SK-N-DZ (cell line): ENCODE measurements at regions not wholly inside any gene's neighbourhood (a gene's known extent, or its start where the extent isn't known, plus 50 kb on each side); places are given as distances from the start of the nearest gene placed in this dataset.
A peak's percentile ranks its signal among the peaks of the same experiment; 100 is the strongest.

Source experiments
- DNase-seq: peaks from one replicate; pipeline ENCODE4 v3.0.0-alpha.2; 2015; ENCODE audit warnings: low spot score

DNA sequence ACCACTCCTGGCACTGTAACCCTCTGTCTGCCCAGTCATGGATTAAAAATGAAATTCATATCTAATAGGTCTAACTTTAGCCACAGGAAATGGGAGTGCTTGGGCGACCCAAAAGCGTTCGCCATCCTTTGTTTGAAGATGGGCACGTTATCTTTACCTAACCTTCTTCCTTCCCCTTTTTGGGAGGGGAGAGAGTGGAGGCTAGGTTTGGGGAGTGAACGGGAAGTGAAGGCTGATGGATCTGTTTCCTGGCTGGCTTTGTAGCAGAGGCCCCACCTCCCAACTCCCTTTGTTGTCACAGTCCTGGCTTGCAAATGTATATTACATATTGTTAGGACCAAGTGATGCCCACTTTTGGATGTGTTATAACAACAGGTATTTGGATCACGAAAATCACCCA, 98.1 kb upstream of the ARHGEF3 start:
- no peak for DNase-seq

DNA sequence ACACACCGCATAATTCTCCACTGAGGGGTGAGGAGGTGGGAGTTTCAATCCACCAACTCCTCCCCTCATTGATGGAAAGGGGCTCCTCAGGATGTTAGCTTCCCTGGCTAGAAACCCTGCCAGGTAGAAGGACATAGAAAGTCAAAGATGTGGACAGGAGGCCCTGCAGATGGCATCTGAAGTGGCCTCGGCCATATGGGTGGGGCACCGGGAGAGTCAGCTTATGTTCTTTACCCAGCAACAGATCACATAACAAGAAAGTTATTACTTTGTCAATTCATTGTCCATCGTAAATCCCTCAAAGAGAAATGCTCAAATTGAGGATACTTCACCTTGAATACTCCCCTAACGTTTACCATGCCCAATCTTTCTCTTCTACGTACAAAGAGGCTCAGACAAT, 97.3 kb upstream of the ARHGEF3 start:
- no peak for DNase-seq

DNA sequence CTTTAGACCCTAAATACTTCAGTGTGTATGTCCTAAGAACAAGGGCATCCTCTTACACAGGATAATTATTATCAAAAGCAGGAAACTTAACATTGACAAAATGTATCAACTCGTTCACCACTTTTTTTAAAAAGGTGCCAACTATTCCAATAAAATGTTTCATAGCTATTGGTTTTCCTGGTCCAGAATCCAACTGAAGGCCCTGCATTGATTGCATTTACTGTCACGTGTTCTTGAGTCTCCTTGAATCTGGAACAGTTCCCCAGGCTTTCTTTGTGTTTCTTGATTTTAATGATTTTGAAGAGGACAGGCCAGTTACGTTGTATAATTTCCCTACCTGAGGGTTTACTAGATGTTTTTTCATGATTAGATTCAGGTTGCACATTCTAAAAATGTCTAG, 94.6 kb upstream of the ARHGEF3 start:
- DNase-seq, result no peak

DNA sequence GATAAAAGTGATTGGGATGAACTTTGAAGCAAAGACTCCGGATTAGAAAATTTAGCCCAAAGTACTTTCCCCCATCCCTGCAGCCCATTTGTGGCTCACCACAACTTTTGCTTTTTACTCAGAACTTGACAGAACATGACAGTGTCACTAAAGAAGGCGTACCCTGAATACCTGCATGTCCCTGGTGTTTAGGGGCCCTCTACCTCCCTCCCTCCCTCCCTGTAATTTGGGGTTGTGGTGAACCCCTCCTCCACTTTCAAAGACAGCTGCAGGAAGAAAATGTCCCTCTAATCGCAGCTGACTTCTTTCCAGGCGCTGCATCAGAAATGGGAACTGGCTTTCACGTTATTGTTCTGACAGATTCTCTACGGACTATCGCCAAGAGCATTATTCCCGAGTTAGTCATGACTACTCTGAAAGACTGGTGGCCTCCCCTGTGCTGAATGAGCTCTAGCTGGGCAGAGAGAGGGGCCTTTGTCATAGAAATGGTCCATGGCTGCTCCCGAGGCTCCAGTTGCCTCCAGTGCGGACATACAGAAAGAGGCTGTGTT, 93.2 kb upstream of the ARHGEF3 start:
- DNase-seq, result no peak

DNA sequence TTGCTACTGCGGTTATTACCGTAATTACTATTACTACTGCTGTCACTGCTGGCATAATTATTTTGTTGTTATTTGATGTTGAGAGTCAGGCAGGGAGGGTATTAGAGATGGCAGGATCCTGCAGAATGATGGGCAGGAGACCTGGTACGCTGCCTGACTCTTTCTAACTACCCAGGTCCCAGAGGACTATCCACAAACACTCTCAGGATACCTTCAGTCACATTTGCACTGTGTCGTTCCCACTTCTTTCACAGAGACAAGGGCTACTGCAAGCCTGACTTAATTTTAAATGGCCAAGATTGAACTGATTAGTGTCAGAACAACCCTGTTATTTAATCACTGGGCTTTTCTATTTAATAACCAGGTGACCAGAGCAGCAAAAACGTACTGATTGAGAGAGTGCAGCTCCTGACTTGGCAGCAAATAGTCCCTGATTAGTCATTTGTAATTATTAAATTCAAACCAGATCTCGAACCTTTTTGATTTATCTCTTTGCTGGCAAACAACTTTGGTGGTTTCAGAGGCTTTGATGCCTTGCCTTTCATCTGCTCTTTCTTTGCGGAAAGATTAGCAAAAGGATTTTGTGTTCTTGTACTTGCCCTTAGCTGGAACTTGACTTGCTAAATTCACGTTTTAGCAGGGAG, 88.8 kb upstream of the ARHGEF3 start:
- peak; percentile 94 for DNase-seq

DNA sequence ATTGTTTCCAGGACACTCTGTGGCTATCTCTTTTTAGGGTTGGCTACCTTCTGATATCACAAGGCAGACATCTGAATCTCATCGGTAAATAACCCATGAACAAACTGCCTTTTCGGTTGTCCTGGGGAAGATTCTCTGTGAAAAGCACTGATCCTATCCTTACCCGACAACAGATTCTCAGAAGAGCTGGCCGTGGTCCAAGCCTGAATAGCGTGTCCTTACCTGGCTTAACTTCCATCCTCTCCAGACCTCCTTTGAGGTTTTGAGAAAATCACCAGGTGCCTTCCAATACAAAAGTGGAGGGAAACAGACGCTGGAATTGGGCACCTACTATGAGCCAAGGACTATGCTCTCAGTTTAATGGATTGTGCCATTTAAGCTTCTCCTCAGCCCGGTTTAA, 87.4 kb upstream of the ARHGEF3 start:
- peak; percentile 27 for DNase-seq

DNA sequence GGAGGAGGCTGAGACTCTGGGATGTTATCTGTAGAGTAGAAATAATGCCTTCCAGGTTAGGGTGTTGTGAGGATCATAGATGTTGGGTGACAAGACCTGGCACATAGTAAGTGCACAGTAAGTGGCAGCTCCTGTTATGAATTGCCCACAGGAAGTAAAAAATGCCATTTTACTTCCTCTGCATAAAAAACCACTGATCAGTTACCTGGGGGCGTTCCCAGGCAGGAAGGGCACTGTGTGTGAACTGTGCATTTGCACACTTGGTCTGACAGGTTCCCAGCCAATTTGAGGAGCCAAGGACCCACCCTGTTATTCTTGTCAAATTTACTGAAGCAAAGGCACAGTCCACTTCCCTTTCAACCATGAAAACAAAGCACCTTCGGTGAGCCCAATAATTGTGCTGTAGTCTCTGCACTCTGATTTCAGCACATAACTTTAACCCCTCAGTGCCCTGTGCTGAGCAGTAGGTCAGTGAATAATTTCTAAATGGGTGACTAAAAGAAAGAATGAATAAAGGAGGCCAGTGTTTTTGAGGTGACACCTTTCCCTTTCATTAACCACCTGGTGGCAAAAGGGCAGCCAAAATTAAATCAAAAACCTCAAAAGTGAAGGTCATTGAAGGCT, 85.8 kb upstream of the ARHGEF3 start:
- no peak for DNase-seq

DNA sequence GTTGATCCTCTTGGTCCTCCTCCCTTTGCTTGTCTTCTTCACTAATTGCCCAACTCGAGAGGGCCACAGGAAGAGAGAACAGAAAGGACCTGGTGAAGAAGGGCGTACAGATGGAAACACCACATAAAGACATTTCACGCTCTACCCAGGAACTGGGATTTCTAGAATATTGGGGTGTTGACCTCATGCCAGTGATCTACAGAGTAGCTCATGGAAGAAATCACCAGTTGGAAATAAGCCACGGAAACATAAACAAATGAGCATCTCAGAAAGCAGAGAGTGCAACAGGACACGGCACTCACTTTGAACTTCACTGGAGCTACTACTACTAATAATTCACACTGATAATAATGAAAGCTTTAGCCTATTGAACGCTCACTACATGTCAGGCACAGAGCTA, 84.6 kb upstream of the ARHGEF3 start:
- no peak for DNase-seq

DNA sequence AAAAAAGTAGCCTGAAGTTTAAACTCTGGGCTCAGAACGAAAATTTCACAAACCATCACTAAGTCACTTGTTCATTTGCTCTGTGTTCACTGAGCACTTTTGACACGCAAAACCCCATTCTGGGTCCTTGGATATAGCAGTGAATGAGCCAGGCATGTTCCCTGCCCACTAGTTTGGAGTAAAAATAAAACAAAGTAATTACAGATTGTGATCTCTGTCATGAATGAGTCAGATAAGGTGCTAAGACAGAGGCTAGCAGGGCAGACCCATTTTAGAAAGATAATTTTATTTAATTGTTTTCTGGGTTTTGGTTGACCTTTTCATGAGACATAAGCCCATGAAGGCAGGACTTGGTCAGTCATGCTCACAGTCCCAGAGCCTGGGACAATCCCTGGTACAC, 84.1 kb upstream of the ARHGEF3 start:
- DNase-seq, result no peak

DNA sequence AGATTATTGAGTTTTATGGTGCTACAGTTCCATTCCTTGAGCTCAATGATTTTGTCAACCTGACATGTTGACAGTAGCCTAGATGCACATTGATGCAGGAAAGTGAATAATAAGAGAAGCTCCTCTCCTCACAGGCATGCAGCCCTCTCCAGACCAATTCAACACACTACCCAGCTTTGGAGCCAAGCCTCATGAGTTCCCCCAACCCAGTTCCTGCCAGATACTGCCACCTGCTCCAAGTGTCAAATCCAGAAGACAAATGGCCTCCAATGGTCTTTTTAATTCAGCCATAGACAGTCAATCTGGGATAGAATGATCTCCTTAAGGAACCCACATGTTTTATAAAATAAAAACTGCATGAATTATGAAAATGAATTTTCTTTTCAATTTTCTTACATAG, 83.7 kb upstream of the ARHGEF3 start:
- peak; percentile 15 for DNase-seq

DNA sequence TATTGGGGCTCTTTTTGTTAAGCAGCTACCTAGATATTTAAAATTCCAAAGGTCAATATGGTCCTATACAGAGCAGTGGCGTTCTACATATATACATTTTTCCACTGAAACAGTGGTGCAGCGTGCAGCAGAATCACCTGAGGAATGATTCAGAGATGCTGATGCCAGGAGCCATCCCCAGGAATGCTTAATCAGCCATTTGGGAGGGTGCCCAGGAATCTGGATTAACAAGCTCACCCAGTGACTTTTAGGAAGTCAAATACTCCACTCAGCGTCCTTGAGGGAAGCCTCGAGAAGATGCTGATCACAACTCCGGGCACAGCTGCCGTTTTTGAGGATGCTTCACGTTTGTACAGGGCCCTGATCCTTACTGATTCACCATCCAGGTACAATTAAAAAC, 82.6 kb upstream of the ARHGEF3 start:
- no peak for DNase-seq

DNA sequence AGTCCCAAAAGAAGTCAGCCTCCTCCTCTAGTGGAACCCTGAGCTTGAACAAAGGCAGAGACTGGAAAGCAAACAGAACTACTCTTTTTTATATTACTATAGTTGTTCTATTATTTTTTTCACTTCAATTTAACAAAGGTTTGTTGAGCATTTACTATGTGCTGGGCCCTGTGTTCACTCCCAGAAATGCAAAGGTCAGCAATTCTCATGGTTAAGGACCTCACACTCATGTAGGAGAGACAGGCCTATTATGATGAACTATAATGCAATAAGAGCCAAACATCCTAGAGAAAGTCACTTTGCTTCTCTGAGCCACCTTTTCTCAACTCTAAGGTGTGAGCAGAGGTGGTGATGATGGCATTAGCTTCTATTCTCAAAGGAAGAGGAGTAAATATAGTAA, 82.1 kb upstream of the ARHGEF3 start:
- DNase-seq, result no peak

DNA sequence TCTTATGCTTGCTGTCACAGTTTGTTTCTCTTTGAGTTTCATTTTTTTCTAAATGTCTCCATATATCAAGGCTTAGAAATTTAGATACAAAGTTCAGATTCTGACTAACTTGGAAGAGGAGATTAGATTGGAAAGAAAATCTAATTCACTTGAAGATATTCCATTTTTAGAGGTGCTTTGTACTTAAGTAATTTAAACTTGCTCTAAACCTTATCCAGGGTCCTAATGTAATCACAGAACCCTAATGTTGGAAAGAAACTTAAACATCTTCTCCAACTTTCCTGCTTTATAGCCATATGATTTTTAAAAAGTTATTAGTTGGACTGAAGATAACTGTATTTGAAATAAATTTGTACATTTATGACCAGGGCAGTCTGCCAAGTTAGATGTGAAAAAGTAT, 81.1 kb upstream of the ARHGEF3 start:
- DNase-seq, result no peak

DNA sequence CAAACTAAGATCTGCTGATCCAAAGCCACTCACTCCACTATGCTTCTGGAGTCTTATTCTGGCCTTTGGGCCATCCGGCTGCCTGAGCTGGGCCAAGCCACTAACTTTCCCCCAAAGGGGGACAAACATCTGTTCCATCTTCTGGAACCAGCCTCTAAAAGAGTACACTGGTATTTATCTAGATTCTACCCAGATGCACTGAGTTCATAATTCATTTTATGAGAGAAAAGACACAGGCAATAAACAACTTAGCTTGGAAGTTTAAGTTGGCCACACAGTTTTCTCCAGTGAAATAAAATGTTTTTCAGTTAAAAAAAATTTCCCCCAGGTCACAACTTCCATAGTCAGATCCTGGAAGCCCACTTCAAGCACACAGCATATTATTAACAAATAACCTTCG, 80.1 kb upstream of the ARHGEF3 start:
- DNase-seq, result no peak

DNA sequence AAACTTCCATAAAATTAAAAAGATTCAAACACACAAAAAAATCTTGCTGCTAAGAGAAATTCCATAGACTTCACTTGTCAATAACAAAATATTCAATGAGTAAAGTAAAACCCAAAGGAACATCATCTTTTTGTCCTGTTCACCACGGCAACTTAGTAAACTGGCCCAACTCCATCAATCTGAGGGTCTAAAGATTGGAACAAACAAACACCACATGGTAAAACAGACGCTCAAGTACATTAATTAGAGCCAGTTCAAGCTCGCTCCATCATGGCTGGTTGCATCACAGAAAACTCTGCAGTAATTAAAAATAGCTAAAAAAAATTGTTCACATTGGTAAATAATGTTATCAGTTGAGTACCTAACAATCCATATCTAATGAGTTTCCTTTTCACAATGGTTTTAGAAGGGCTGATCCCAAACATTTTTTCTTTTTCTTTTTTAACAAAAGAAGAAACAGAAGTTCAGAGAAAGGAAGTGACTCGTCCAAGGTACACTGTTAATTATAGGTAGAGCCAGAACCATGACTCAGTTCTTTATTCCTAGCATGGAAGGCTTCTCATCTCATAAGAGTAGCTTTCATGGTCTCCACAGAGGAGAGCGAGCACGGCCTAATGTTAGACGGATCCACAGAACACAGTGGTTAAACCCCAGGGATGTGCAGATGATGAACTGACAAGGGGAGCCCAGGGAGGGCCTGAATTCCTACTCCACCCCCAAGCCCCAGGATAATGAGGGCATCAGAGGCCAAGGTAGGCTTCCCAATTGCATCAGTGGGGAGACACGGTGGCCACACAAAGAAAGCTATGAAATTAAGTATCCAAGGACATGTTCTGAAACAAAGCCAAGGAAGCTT, 79.2 kb upstream of the ARHGEF3 start:
- no peak for DNase-seq

DNA sequence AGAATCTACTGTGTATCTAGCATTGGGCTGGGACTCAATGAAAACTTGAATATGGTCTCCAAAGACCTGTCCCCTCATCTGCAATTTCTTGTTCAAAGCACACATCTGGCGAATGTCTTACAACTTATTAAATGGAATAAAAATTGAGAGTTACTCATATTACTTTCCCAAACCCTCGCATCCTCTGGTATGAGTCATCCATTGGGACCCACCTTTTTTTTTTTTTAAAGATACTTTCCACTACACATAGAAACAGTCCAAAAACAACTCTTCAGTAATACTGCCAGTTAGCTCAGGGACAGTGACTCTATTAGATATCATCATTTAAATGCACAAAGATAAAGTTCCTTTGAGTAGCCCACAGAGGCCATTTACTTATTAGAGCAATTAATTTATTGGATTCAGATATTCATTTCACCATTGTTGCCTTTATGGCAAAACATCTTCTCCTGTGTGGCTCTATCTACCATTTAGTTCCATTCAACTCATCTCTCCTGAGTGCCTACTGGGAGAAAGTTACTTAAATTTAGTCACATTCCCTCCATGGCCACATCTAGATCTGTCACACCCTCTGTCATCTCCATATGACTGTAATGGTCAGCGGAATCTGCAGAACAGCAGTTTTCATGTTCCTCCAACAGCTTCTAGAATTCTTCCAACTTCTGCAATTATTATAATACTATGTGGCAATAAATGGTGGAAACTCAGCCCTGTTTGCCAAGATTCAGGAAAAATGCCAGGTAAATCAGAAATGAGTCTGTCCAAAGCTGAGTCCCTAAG, 77.9 kb upstream of the ARHGEF3 start:
- DNase-seq, result no peak

DNA sequence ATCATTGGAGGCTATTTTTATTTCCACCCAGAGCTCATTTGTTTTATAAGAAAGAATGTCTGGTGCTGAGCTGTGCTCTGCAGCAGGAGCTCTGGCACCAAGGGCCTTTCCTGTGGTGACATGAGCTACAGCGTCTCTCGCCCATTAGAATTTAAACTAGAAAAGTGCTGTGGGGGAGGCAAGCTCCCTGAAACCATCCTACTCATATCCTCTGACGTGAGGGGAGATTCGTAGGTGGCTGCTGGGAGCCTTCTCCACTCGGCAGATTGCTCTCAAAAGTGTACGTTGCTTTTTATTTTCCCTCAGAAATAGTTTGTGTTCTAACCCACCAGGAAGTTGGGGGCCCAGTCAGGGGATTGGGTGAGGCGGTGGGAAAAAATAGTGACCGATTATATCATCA, 76.3 kb upstream of the ARHGEF3 start:
- DNase-seq, result no peak

DNA sequence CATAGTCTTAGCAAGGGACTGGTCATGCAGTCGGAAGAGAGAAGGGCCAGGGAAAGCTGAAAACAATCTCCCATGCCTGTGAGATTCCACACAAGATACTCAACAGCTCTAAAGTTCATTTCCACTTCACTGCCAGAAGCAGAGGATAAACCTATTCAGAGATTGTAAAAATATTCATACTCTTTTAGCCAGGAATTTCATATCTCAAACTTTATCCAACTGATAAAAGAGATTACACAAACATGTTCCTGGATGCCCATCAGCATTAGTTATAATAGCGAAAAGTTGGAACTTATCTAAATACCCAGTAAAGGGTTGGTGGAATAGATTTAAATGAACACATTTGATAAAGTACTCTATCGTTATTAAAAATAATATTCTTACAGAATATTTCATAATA, 75.2 kb upstream of the ARHGEF3 start:
- DNase-seq, result no peak

DNA sequence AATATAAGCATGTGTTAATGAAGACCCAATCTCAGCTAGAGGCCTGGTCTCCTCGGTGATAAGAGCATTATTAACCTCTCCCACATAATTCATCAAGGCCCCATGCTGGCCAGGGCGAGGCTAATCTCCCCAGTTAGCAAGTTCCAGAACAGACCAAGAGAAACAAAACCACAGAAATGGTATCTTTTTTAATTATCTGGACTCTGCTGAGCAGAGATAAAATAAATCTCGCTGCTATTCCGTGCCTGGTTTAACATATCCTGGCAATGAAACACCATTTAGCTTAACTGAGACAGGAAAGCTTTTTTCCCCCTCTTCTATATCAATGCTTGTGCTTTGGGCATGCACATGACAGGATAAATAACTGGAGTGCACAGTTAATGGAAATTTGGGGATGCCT, 72.5 kb upstream of the ARHGEF3 start:
- DNase-seq, result no peak

DNA sequence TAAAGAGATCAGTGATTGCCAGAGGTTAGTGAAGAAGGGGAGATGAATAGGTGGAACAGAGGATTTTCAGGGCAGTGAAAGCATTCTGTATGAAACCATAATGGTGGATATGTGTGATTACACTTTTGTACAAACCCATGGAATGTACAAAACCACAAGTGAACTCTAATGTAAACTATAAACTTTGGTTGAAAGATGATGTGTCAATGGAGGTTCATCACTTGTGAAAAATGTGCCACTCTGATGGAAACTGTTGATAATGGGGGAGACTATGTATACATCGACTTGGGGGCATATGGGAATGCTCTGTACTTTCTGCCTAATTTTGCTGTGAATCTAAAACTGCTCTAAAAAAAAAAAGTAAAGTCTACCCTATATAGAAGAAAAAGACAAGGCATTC, 68.7 kb upstream of the ARHGEF3 start:
- no peak for DNase-seq

DNA sequence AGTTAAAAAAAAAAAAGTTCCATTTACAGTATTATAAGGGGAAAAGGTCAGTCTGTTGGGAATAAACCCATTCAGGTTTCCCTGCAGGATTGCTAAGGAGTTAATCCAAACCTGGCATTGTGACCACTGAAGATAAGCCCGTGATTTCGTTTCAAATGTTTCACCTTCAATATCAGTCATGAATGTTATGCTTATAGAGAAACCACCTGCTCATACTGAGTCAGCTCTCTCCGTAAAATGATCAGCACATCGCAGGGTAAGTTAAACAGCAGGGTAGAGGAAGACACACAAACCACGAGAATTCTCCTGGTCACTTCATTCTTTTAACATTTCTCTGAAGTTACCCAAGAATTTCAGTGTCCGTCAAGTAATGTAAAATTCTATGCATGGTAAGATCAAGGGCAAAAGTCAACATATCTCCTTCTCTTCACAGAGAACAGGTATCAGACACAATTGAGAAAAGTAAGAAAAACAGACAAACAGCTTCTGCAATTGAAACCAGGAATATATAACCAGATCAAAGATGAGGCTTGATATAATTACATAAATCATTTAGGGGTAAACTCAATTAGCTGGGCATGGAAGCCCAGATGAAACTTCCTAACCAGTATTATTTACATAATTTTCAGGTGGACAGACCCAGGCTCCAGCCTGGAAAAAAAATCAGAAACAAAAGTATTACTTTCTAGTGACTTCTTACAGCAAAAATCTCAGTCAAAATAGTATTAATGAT, 67.6 kb upstream of the ARHGEF3 start:
- peak; percentile 74 for DNase-seq
